Activated T-cell treated with anti-CD3 and anti-CD28 coated beads for 48 hours (primary cell): ENCODE measurements at regions not wholly inside any gene's neighbourhood (a gene's known extent, or its start where the extent isn't known, plus 50 kb on each side); places are given as distances from the start of the nearest gene placed in this dataset.
"Not testable (repeated sequence)": the region's sequence is repeated elsewhere in the genome, so short reads cannot be mapped to it uniquely, and the experiment has no call there.

Experiments
- DNase-seq: peaks from one replicate; pipeline ENCODE4 v3.0.0-alpha.2; 2020; ENCODE audit warnings: low read depth

DNA sequence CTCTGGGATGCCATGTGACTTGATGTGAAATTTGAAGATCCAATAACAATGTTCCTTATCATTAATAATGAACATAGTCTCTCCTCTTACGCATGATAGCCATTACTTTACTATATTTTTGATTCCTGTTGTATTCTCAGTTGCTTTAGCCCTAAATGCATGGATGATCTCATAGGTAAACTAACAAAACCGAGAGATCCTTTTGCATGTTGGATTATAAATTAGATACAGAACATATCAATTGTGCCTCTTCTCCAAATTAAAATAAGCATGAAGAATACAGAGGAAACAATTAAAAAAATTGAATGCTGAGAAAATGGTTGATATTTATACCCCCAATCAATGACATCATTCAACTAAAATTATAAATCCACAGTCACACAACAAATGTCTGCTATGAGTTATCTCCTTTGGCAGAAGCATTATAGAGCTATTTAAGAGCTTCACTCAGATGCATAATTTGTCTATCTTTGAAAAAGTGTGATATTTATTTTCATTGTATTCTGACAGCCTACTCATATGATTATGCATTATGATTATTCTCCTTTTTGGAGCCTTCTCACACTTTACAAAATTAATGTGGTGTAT is 386.4 kb upstream of the STXBP6 start:
- DNase-seq: no peak

DNA sequence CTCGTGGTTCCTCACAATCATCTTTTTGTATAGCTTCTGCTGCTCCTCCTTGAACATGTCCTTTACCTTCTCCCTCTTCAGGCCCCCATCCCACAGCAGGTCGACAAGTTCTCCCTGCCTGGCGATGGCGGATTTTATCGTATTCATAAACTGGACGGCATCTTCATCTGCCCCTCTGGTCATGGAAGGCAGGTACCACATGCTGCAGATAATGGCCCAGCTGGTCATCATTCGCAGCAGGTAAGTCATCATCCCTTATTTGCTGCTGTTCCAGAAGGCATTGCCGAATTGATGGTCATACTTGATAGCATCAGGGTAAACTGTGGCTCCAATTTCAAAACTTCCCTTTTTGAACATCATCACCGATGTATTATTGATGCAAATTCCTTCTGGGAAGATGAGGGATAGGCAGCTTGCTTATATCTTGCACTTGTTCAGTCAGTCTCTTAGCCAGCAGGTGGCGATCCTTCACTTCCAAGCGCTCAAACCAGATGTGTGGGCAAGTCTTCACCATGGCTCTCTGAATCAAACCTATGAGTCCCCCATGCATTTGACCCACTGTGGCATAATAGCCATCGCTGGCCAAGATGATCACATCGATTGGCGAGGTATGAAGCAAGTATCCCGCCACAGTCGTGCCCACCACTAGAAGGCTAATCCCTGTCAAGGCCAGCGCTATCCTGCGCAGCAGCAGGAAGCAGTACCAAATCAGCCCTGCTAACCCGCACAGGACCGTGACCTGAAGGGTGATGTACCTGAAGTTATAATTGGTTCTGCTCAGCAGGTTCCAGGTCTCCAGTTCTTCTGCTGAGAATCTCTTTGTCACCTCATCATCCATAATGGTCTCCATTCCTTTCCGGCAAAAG is 381.5 kb upstream of the STXBP6 start:
- no peak for DNase-seq

DNA sequence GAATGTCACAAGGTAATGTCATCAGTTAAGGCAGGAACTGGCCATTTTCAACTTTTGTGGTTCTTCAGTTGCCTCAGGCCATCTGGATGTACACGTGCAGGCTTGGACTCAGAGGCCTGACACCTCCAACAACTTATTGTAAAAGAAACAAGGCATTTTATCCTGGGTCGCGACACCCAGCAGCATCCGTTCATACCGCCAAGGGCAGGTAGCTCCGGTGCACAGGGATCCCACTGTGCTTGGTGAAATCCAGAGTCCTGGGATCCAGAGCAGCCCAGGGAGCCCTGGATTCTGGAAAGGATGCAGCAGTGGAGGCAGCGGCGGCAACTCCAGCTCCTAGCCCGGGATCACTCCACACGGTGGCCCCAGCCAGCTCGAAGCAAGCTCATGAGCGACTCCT is 380.9 kb upstream of the STXBP6 start:
- no peak for DNase-seq

DNA sequence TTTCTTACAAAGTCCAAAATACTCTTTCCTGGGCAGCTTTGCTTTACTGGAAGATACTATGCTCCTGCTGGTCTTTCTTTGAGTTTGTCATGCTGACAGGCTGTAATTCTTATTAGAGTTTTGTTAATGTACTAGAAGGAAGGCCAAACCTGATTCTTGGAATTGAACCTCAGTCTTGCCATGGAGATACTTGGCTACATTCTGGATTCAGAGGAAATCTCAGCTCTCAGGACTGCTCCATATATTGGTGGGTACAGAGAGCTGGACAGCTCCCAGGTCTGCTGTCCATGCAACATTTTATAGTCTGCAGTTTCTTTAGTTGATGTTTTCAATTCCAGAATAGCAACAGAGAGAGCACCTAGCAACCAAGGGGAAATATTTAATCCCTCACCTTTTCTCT is 363.1 kb upstream of the STXBP6 start:
- no peak for DNase-seq

DNA sequence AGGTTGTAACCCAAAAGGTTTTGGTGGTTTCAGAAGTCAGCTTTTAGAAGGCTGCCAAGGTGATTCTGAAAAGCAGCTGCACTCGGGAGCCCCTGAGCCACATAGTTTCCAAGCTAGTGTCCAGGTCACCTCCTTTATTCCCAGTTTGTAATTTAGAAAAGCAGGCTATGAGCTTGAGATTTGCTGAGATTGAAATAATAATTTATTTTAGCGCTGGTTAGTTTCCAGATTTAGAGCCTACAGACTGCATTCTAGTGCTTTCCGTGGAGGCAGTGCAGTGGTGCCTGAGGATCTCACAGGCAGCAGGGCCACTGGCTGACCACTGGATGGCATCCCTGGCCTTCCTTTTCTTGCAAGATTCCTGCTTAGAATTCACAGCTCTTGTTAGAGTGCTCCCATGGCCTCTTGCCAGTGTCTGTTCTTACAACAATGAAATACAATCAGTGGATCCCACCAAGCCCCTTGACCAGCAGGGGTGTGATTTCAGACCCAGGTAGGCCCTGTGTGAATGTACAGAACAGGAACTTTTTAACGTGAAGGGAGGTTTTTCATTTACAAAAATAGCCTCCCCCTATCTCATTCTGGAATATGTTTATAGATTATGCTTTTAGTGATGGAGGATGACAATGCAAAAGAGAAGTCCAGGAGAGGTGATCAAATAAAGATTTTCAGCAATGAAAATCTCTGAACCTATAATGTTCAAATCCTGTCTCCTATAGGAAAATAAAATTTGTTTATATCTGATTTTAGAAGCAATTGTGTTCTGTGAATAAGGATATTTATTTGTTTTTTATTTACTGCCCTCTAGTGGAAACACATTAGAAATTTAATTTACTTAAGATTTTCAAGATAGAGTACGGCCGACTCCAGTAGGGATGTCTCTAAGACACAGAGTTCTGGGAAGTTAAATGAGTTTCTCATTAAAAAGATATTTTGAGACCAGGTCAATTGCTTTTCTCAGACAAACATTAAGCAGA is 362.1 kb upstream of the STXBP6 start:
- no peak for DNase-seq

DNA sequence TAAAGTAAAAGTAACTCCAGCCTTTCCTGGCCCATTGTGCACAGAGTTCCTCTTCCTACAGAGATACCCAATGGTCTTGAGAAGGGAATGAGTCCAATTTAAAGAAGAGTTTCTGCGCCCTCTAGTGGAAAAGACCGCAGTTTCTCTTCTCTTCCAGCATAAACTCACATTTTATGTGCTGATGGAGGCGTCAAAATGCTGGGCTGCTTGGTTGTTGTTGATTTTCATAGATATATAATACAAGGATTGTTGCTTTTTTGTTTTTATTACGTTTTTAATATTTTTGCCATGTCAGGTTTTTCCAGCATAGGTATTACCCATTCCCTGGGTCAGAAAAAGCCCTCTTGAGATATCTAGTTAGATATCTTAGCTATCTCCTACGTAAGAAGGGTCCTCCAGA is 356.9 kb upstream of the STXBP6 start:
- no peak for DNase-seq

DNA sequence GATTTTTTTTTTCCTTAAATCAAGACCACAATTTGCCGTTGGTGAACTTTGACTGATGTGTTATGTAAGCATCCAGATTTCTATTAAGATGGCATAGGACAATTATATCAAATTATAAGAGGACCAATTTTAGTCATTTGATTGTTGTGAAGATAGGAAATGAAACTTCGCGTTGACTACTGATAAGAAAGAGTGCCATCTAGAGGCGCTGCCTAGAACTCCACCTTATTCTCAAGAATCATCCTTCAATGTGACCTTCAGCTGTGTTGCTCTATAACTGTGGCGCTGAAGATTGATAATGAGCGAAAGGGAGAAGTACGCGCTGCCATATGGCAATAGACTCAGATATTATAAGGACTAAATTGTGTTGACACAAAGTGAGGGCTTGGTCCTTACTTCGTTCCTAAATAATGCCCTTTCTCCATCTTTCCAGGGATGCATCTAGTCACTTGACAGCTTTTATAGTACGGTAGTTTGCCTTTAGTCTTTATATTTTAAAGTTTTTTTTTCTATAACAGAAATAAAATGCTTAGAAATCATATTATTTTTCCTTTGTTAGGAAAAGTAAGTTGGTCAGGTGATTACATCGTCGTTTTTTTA is 350.8 kb upstream of the STXBP6 start:
- peak; percentile 8 for DNase-seq

DNA sequence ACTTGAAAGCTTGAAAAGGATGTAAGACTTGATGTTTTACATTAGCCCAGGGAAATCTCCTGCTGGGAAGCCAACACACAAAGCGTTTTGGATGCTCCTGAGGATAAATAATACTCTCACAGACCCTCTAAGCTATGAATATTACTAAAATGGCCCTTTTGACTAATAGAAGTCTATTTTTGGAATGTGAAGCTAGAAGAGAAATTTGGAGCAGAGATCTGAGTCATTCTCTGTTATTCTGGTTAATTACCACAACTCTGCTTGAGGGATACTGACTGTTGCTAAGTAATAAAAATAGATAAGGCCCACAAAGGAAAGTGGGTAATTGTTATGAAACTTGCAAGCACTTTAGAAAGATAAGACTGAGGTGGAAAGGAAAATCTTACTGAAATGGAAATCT is 346.2 kb upstream of the STXBP6 start:
- no peak for DNase-seq

DNA sequence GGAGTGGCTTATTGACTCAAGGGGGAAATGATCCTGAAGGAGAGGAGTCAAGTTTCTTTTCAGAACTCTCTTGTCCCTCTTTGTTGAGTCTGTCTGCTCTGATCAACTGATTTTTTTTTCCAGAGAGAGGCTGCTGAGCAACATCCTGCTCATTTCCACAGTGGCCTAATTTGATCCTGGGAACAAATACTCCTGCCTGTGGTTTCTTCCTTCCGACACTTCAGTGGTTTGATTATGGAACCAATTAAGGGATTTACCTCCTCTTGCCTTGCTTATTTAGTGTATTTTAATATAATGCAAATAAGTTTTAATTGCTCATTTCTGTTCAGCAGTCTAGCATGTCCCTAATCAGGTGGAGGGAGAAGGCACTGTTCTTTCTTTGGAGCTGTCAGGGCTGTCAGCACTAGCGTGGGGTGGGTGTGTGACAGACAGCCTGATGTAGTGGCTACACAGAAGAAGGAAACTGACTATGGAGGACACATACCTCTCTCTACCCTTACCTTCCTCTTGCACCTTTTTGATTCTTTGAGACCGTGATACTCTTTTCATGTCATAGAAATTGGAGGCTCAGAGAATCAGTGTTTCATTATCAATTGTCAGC is 344.9 kb upstream of the STXBP6 start:
- no peak for DNase-seq

DNA sequence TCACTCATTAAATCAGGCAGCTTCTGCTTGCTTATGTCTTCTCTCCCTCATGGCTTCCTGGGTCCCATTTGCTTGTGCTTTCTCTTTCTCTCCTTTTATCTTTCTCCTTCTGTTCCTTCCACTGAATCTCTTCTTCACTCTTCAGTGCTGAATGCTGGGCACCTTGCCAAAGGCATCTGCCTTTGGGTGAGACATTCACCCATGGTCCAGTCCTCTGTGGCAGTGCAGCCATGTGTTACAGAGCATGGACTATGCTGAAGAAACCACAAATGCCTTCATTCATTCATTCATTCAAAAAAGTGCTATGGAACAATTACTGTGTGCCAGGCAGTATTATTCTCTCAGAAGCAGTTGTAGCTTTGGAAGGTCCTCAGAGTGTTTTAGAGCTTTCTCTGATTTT is 344.4 kb upstream of the STXBP6 start:
- DNase-seq: no peak

DNA sequence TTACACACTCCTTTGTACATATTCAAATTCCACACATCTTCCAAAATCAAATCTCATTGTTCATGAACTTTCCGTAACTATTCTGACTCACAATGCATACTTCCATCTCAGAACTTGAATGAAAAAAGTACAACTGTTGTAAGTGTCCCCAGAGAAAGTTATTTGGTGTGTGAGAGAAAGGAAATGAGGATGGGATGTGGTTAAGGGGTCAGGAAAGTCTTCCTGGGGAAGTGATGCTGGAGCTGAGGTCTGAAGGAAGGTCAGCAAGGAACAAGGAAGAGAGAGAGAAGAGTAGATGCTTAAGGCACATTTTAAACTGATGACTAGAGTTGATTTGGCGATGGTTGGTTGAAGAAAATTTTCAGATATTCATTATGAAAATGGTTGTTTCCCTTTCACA is 340.0 kb upstream of the STXBP6 start:
- DNase-seq: no peak

DNA sequence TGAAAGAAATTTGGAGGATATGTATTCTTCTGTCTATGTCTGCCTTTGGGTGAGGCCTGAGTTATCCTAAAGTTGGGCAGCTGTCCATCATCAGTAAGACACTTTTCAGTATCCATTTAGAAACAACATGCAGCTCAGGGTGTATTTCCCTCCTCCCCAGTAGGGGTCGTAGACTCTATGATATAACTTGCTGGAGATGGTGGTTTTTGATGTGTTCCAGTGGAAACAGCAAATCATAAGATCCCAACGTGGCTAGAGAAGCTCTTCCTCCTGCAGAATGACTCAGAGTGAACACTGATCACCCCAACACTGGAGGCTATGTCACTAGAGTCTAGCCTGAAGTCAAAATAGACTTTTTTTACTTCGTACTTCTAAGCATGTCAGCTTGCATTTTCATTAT is 331.6 kb upstream of the STXBP6 start:
- no peak for DNase-seq

DNA sequence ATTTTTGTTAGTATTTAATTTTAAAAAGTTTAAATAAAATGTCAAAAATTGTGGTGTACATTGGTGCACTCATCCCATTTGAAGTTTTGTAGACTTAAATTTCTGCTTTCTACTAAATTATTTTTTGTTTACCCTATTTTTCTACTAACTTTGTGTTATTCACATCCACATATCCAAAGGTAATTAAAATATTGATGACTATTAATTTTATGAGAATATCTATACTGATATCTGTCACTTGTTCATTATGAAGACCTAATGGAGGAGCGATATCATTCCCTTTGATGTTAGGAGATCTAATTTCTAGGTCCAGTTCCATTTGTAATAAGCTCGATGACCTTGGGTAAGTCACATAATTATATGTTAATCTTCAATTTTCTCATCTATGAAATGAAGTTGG is 325.7 kb upstream of the STXBP6 start:
- no peak for DNase-seq

DNA sequence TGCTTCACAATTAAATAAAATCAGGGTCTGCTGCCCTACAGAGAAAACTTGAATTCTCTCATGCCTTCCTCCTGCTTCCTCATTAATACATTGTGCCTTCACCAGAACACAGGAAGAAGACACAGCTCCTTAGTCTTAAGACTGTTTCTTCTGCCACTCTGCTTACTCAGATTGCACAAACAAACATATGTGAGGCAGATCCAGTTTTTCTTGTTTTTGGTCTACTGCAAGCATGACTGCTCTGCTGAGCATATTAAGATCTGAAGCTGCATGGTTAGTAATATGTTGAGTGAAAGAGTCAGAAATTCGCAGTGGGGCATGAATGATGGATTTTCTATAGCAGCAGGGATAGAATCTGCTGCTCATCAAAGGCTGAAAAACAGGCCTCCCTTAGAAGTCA is 321.1 kb upstream of the STXBP6 start:
- no peak for DNase-seq

DNA sequence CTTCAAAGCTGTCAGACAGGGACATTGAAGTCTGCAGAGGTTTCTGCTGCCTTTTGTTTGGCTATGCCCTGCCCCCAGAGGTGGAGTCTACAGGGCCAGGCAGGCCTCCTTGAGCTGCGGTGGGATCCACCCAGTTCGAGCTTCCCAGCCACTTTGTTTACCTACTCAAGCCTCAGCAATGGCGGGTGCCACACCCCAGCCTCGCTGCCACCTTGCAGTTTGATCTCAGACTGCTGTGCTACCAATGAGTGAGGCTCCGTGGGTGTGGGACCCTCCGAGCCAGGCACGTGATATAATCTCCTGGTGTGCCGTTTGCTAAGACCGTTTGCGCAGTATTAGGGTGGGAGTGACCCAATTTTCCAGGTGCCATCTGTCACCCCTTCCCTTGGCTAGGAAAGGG is 320.1 kb upstream of the STXBP6 start:
- DNase-seq: not testable (repeated sequence)

DNA sequence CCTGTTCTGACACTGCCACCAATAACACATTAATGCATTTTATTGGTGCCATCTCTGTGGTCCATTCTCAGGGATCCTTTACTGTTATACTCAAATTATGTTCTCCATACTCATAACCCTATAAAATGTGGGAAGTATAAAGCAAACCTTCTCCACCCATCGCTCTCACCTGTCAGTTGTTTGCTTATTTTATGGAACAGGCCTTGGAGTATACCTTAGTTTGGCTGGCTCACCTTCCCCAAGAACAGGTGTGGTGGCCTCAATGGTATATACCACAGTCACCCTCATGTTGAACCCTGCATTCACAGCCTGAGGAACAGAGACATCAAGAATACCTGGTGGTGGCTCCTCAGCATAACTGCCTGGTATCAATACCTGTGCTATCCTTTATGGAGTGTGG is 308.4 kb upstream of the STXBP6 start:
- no peak for DNase-seq

DNA sequence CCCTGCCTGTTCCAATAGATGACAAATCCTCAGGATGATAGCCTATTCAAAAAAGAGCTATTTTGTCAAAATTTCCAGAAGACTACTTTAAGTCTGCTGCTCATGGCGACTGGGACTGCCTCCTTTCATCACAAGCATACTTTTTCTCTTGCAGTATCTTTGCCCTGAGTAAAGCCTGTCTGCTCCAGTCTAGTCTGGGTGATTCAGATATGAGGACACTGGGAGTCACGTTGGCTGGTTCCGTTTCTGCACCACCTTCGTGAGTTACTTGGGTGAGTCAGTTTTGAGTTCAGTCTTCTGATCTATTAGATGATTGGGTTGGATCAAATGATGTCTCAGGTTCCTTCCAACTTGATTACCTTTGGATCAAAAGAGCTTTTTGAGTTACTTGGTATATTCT is 301.3 kb upstream of the STXBP6 start:
- DNase-seq: no peak

DNA sequence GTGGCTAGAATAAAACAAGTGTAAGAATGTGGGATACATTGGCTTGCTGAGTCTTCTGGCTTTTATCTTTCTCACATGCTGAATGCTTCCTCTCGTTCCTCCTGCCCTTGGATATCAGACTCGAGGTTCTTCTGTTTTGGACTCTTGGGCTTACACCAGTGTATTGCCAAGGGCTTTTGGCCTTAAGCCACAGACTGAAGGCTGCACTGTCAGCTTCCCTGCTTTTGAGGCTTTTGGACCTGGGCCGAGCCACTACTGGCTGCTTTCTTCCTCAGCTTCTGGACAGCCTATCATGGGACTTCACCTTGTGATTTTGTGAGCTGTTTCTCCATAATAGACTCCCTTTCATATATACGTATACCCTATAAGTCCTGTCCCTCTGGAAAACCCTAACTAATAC is 300.9 kb upstream of the STXBP6 start:
- no peak for DNase-seq

DNA sequence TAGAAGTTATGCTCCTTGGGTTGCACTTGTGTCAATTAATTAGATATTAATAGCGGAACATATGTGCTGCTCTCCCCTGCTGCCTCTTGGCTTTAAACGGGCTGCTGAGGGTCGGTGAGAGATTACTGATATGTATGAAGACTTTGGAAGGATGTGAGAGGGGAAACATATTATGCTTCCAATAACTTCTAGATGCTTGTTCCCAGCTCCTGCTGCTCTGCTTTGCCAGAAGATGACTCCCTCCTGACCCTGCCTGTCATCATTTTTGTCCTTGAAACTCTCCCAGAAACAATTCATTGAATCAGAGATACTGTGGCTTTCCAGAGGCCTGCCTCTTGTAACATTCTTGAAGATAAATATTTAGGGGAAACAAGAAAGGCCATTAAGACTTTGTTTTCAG is 300.1 kb upstream of the STXBP6 start:
- DNase-seq: no peak

DNA sequence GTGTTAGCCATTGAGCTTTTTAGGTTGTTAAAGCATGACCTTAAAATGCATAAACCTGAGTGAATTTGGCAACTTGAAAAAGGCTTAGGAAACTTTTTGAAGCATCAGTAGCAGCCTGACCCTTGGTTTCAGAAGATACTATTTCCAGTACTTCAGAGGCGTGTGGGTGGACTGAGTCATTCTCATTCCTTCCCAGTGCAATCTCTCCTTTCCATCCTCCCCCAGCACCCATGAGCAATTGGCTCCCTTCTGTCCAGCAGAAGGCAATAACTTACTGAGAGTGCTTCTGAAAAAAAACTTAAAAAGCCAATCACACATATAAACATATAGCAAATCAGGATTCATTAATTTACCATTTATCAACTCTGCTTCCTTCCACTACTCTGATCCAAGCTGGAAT is 299.3 kb upstream of the STXBP6 start:
- DNase-seq: no peak

DNA sequence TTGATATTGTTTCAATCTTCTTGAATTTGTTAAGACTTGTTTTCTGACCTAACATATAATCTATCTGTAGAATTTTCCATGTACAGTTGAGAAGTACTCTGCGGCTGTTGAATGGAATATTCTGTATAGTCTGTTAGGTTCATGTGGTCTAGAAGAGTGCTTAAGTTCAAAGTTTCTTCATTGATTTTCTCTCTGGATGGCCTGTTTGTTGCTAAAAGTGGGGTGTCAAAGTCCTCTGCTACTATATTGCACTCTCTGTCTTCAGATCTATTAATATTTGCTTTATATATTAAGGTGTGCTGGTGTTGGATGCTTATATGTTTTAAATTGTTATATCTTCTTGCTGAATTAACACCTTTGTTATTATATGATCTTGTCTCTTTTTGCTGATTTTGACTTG is 290.9 kb upstream of the STXBP6 start:
- no peak for DNase-seq

DNA sequence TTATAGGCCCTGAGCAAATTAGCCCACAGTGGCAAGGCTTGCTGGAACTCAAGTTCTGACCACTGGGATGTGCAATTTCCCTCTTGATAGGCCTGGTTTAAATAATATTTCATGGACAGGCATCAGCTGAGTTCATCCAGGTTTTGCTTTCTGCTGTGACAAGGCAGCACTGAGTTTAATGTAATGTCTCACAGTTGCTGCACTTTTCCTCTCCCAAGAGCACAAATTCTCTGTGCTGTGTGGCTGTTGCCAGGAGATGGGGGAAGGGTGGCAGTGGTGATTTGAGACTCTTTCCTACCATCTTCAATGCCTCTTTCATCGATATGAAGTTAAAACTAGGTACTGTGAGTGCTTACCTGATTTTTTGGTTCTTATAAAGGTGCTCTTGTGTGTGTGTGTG is 272.8 kb upstream of the STXBP6 start:
- DNase-seq: no peak
